Mesenchymal stem cell (in vitro differentiated cells and primary cell): ENCODE measurements at regions not wholly inside any gene's neighbourhood (a gene's known extent, or its start where the extent isn't known, plus 50 kb on each side); places are given as distances from the start of the nearest gene placed in this dataset.
"Not testable (repeated sequence)": the region's sequence is repeated elsewhere in the genome, so short reads cannot be mapped to it uniquely, and the experiment has no call there.

Experiments
- DNase-seq: peaks from one replicate; pipeline ENCODE4 v3.0.0-alpha.2; 2013
- H2AFZ ChIP-seq: one replicate; pipeline ENCODE4 v1.6.1; 2013; ENCODE audit warnings: low read depth, mild to moderate bottlenecking, control low read depth, inconsistent platforms, low read length, moderate library complexity
- H2AK5ac ChIP-seq: 2 replicates; pipeline ENCODE4 v1.6.1; 2013; ENCODE audit warnings: low read length, moderate library complexity, mild to moderate bottlenecking, inconsistent platforms; ENCODE audit not compliant: severe bottlenecking
- H2BK120ac ChIP-seq: one replicate; pipeline ENCODE4 v1.6.1; 2013; ENCODE audit warnings: low read depth, mild to moderate bottlenecking, inconsistent platforms, low read length, moderate library complexity
- H2BK12ac ChIP-seq, 2 experiments: one replicate each; pipeline ENCODE4 v1.6.1; 2013; ENCODE audit warnings: inconsistent platforms in 2 of 2, low read length in 2 of 2, mild to moderate bottlenecking in 2 of 2, moderate library complexity in 2 of 2, control low read depth in 1 of 2
- H2BK15ac ChIP-seq: one replicate; pipeline ENCODE4 v1.6.1; 2013; ENCODE audit warnings: mild to moderate bottlenecking, low read depth, inconsistent platforms; ENCODE audit not compliant: poor library complexity, severe bottlenecking
- H2BK5ac ChIP-seq: 2 replicates; pipeline ENCODE4 v1.6.1; 2013; ENCODE audit warnings: low read depth, mild to moderate bottlenecking, low read length, control low read depth, inconsistent platforms; ENCODE audit not compliant: poor library complexity, severe bottlenecking
- H3K14ac ChIP-seq, 2 experiments: one replicate each; pipeline ENCODE4 v1.6.1; 2013; ENCODE audit warnings: inconsistent platforms in 2 of 2, low read length in 2 of 2, control low read depth in 1 of 2, mild to moderate bottlenecking in 1 of 2, moderate library complexity in 1 of 2
- H3K18ac ChIP-seq, 2 experiments: one replicate each; pipeline ENCODE4 v1.6.1; 2013; ENCODE audit warnings: inconsistent platforms in 2 of 2, low read length in 2 of 2, control low read depth in 1 of 2, low read depth in 1 of 2, mild to moderate bottlenecking in 1 of 2
- H3K23ac ChIP-seq, 2 experiments: one replicate each; pipeline ENCODE4 v1.6.1; 2013; ENCODE audit warnings: inconsistent platforms in 2 of 2, low read length in 2 of 2, mild to moderate bottlenecking in 2 of 2, moderate library complexity in 2 of 2, control low read depth in 1 of 2
- H3K27ac ChIP-seq: 2 replicates; pipeline ENCODE4 v1.5.1; 2013; ENCODE audit warnings: mild to moderate bottlenecking, moderate library complexity, low read length, control low read depth, inconsistent platforms; ENCODE audit not compliant: poor library complexity, severe bottlenecking
- H3K27me3 ChIP-seq, 2 experiments: 2 replicates each; pipeline versions ENCODE4 v1.6.1 to v1.7.0; 2013; ENCODE audit warnings: low read length in 2 of 2, mild to moderate bottlenecking in 2 of 2, moderate library complexity in 2 of 2, control low read depth in 1 of 2, inconsistent platforms in 1 of 2; ENCODE audit not compliant: control insufficient read depth in 1 of 2, insufficient read depth in 1 of 2
- H3K36me3 ChIP-seq, 2 experiments: 2 replicates each; pipeline versions ENCODE4 v1.6.1 to v1.7.0; 2013; ENCODE audit warnings: low read length in 2 of 2, control low read depth in 1 of 2, inconsistent platforms in 1 of 2, low read depth in 1 of 2, mild to moderate bottlenecking in 1 of 2; ENCODE audit not compliant: insufficient read depth in 2 of 2, control insufficient read depth in 1 of 2
- H3K4ac ChIP-seq, 2 experiments: one replicate each; pipeline ENCODE4 v1.6.1; 2013; ENCODE audit warnings: inconsistent platforms in 2 of 2, low read length in 2 of 2, mild to moderate bottlenecking in 2 of 2, moderate library complexity in 2 of 2, control low read depth in 1 of 2, low read depth in 1 of 2
- H3K4me1 ChIP-seq: 2 replicates; pipeline ENCODE4 v1.6.1; 2013; ENCODE audit warnings: low read depth, low read length, control low read depth; ENCODE audit not compliant: control insufficient read depth, insufficient read depth
- H3K4me2 ChIP-seq: 2 replicates; pipeline ENCODE4 v1.6.1; 2013; ENCODE audit warnings: low read length, mild to moderate bottlenecking, inconsistent platforms; ENCODE audit not compliant: poor library complexity, severe bottlenecking
- H3K4me3 ChIP-seq, 2 experiments: 2 replicates each; pipeline versions ENCODE4 v1.5.1 to v1.7.0; 2013; ENCODE audit warnings: low read length in 2 of 2, mild to moderate bottlenecking in 2 of 2, control low read depth in 1 of 2, low read depth in 1 of 2; ENCODE audit not compliant: insufficient read depth in 1 of 2
- H3K79me1 ChIP-seq: replicated peaks from 2 replicates; pipeline ENCODE4 v1.6.1; 2013; ENCODE audit warnings: mild to moderate bottlenecking, control low read depth, low read length, inconsistent platforms; ENCODE audit not compliant: poor library complexity, severe bottlenecking
- H3K9ac ChIP-seq: 2 replicates; pipeline ENCODE4 v1.7.0; 2013; ENCODE audit warnings: mild to moderate bottlenecking, low read length, moderate library complexity
- H3K9me3 ChIP-seq: 2 replicates; pipeline ENCODE4 v1.7.0; 2013; ENCODE audit warnings: mild to moderate bottlenecking, low read length; ENCODE audit not compliant: control insufficient read depth
- H4K8ac ChIP-seq: one replicate; pipeline ENCODE4 v1.6.1; 2013; ENCODE audit warnings: inconsistent platforms, mild to moderate bottlenecking, low read length, moderate library complexity
- H4K91ac ChIP-seq: one replicate; pipeline ENCODE4 v1.6.1; 2013; ENCODE audit warnings: mild to moderate bottlenecking, low read length, inconsistent platforms
- WGBS: methylation state at CpG from one replicate; pipeline ENCODE4 v1.1.7; 2013; ENCODE audit warnings: mixed read lengths; 5-methylcytosine and 5-hydroxymethylcytosine counted together

- H3K4me1 ChIP-seq, H3K23ac ChIP-seq, DNase-seq, H3K18ac ChIP-seq, H3K4ac ChIP-seq, H3K79me1 ChIP-seq, H2BK12ac ChIP-seq, H3K4me2 ChIP-seq, H3K36me3 ChIP-seq, H2BK120ac ChIP-seq, H2BK5ac ChIP-seq, H4K8ac ChIP-seq, H2AK5ac ChIP-seq, H3K27ac ChIP-seq, H3K14ac ChIP-seq, H3K9me3 ChIP-seq, H2BK15ac ChIP-seq, H3K27me3 ChIP-seq, H3K4me3 ChIP-seq, H3K9ac ChIP-seq, H4K91ac ChIP-seq, H2AFZ ChIP-seq: not testable (repeated sequence)
- WGBS, result 0% methylated on average over 4 of the region's 36 CpGs
These were observed 367.4 kb downstream of the SPATA31A6 start for GRCh38 chr9:42550789-42551357.

- H2BK120ac ChIP-seq, H4K91ac ChIP-seq, H3K9ac ChIP-seq, H3K4me3 ChIP-seq, H2BK5ac ChIP-seq, H2BK15ac ChIP-seq, H3K23ac ChIP-seq, H3K4me1 ChIP-seq, DNase-seq, H2AFZ ChIP-seq, H3K14ac ChIP-seq, H3K9me3 ChIP-seq, H3K27ac ChIP-seq, H4K8ac ChIP-seq, H3K27me3 ChIP-seq, H2AK5ac ChIP-seq, H3K18ac ChIP-seq, H3K4ac ChIP-seq, H3K79me1 ChIP-seq, H3K4me2 ChIP-seq, H2BK12ac ChIP-seq, H3K36me3 ChIP-seq: not testable (repeated sequence)
- WGBS, result no CpG with 5 or more reads among the region's 15 CpGs
These were observed 385.1 kb downstream of the SPATA31A6 start for GRCh38 chr9:42568530-42568929.

- H3K4me1 ChIP-seq, H4K8ac ChIP-seq, H4K91ac ChIP-seq, H3K36me3 ChIP-seq, H3K23ac ChIP-seq, H3K4me3 ChIP-seq, H3K27ac ChIP-seq, H3K9ac ChIP-seq, H3K9me3 ChIP-seq, H3K4me2 ChIP-seq, H3K4ac ChIP-seq, H3K79me1 ChIP-seq, H2BK5ac ChIP-seq, H2BK12ac ChIP-seq, H2BK15ac ChIP-seq, H3K18ac ChIP-seq, H3K14ac ChIP-seq, H2AFZ ChIP-seq, H3K27me3 ChIP-seq, H2AK5ac ChIP-seq, H2BK120ac ChIP-seq, DNase-seq: not testable (repeated sequence)
- no CpG with 5 or more reads among the region's 34 CpGs for WGBS
These were observed 385.6 kb downstream of the SPATA31A6 start for GRCh38 chr9:42568942-42569556.

- not testable (repeated sequence) for H3K4ac ChIP-seq, H3K9ac ChIP-seq, H2BK12ac ChIP-seq, H2AFZ ChIP-seq, H2AK5ac ChIP-seq, H3K27ac ChIP-seq, H3K79me1 ChIP-seq, H3K23ac ChIP-seq, H3K9me3 ChIP-seq, H3K4me2 ChIP-seq, H3K4me3 ChIP-seq, H3K4me1 ChIP-seq, DNase-seq, H2BK5ac ChIP-seq, H2BK15ac ChIP-seq, H3K18ac ChIP-seq, H2BK120ac ChIP-seq, H4K8ac ChIP-seq, H4K91ac ChIP-seq, H3K14ac ChIP-seq, H3K27me3 ChIP-seq, H3K36me3 ChIP-seq
- WGBS, result 95% methylated on average over 3 of the region's 8 CpGs
These were observed 394.4 kb downstream of the SPATA31A6 start for GRCh38 chr9:42577851-42578250.
